NB4 (cell line): ENCODE measurements at regions not wholly inside any gene's neighbourhood (a gene's known extent, or its start where the extent isn't known, plus 50 kb on each side); places are given as distances from the start of the nearest gene placed in this dataset.

Experiments
- DNase-seq: peaks from one replicate; pipeline ENCODE4 v3.0.0; 2010; ENCODE audit warnings: low read depth
- H3K4me3 ChIP-seq: one replicate; pipeline ENCODE4 v1.5.1; 2011; ENCODE audit warnings: mild to moderate bottlenecking, low read depth, low read length, moderate library complexity
- MYC ChIP-seq: IDR thresholded peaks from 2 replicates; pipeline ENCODE4 v1.6.1; 2011; ENCODE audit warnings: low read depth, low read length
- POLR2A ChIP-seq: IDR thresholded peaks from 2 replicates; pipeline ENCODE4 v1.6.1; 2011; ENCODE audit warnings: mild to moderate bottlenecking; ENCODE audit not compliant: insufficient read length; ENCODE audit errors: extremely low read depth
- TF ChIP-seq, protein P1 (sequence below): IDR thresholded peaks from 2 replicates; pipeline ENCODE4 v1.6.1; 2011; ENCODE audit warnings: low read depth, low read length
- TF ChIP-seq, protein P2 (sequence below): IDR thresholded peaks from one replicate; pipeline ENCODE4 v1.5.1; 2012; ENCODE audit warnings: low read depth, low read length

DNA sequence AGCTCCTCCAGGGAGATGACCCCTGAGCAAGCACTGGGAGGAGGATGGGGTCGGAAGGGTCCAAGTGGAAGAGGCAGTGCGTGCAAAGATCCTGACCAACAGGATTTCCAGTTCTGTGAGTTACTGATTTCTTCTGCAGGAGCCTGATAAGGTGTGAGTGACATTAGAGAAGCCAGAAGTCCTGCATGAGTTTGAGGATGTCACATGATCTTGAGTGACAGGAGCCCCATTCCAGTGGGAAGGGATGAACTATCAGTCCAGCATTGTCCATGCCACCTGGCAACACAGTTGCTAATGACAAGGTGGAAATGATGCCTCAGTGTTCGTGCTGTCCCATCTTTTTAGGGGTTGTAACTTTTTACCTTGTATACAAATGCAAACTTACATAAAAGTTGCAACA, 285.1 kb upstream of the HDAC4 start:
- H3K4me3 ChIP-seq: no peak overlapping the region
- TF ChIP-seq, protein P1, sequence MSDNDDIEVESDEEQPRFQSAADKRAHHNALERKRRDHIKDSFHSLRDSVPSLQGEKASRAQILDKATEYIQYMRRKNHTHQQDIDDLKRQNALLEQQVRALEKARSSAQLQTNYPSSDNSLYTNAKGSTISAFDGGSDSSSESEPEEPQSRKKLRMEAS: no peak
- TF ChIP-seq, protein P2, sequence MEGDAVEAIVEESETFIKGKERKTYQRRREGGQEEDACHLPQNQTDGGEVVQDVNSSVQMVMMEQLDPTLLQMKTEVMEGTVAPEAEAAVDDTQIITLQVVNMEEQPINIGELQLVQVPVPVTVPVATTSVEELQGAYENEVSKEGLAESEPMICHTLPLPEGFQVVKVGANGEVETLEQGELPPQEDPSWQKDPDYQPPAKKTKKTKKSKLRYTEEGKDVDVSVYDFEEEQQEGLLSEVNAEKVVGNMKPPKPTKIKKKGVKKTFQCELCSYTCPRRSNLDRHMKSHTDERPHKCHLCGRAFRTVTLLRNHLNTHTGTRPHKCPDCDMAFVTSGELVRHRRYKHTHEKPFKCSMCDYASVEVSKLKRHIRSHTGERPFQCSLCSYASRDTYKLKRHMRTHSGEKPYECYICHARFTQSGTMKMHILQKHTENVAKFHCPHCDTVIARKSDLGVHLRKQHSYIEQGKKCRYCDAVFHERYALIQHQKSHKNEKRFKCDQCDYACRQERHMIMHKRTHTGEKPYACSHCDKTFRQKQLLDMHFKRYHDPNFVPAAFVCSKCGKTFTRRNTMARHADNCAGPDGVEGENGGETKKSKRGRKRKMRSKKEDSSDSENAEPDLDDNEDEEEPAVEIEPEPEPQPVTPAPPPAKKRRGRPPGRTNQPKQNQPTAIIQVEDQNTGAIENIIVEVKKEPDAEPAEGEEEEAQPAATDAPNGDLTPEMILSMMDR: no peak
- no peak for TF ChIP-seq POLR2A
- TF ChIP-seq MYC: no peak
- no peak for DNase-seq

DNA sequence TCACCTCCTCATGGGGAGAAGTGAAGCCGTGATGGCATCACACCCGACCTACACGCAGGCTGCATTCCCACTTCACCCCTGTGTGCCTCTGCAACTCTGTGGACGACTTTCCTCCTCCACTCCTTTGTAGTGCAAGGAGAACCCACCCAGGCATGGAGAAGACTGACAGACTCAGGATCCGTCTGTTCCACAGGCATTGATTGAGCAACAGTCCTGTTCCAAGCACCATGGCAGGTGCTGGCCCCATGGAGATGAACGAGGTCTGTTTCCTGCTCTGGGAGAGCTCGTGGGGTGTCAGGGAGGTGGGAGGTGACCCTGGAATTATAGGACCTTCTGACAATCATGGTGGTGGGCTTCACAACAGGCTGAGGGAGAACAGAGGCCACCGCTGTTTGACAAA, 284.7 kb upstream of the HDAC4 start:
- no peak overlapping the region for H3K4me3 ChIP-seq
- DNase-seq: no peak
- TF ChIP-seq POLR2A: no peak
- TF ChIP-seq, protein P1: no peak
- TF ChIP-seq, protein P2: no peak
- no peak for TF ChIP-seq MYC

DNA sequence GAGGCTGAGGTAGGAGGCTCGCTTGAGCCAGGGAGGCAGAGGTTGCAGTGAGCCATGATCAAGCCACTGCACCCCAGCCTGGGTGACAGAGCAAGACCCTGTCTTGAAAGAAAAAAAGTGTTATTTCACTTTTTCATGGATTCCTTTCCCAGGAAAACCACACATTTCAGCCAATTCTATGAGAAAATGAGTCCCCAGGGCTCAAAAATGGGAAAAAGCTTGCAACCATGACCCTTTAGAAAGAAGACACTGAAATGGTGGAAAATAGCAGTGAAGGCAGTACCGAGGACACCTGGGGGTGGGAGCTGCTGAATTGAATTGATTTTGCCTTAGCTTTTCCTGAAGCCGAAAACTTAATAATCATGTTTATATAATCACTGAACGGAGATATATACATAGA, 284.2 kb upstream of the HDAC4 start:
- H3K4me3 ChIP-seq: no peak overlapping the region
- DNase-seq: no peak
- TF ChIP-seq, protein P2: no peak
- no peak for TF ChIP-seq MYC
- TF ChIP-seq, protein P1: no peak
- no peak for TF ChIP-seq POLR2A

DNA sequence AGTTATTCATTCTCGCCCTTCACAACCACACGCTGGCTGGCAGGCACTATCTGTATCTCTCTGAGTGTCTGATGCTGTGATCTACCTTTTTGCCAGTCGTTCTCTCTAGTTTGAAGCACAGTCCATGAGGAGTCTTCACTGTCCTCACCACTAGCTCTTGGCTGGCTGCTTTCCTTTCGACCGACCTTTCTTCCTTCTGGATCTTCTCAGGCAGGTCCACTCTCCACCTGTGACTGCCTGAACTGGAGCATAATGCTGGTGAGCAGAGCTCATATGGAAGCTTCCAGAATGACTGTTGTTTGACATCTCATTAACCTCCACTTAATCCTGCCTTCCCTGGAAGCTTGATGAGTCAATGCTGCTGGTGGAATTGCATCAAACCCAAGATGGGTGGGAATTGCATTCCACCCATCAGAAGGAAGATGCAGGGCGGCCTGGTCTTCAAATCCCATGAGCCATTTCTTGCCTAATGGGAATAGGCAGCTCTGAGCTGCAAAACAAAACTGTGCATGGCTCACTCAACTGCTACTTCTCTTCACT, 283.5 kb upstream of the HDAC4 start:
- no peak for DNase-seq
- TF ChIP-seq, protein P1: no peak
- TF ChIP-seq POLR2A: no peak
- no peak for TF ChIP-seq MYC
- TF ChIP-seq, protein P2: no peak

DNA sequence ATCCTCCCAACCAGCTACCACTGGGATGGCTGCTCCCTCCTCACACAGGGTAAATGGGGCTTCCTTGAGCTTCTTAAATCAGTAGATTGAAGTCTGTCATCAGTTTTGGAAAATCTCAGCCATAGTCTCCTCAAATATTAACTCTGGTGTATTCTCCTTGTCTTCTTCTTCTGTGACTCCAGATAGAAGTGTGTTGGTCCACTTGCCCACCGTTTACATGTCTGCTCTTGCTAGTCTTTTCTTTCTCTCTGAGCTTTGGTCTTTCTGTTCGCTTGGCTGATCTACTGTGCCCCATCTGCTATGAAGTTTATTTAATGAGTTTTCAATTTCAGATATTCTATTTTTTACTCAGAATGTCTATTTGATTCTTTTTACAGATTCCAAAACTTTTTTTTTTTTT, 281.7 kb upstream of the HDAC4 start:
- H3K4me3 ChIP-seq: no peak overlapping the region
- TF ChIP-seq, protein P1: no peak
- no peak for TF ChIP-seq MYC
- no peak for TF ChIP-seq POLR2A
- TF ChIP-seq, protein P2: no peak
- no peak for DNase-seq

More for the DNA sequence above, 283.5 kb upstream of the HDAC4 start:
- no peak overlapping the region for H3K4me3 ChIP-seq

DNA sequence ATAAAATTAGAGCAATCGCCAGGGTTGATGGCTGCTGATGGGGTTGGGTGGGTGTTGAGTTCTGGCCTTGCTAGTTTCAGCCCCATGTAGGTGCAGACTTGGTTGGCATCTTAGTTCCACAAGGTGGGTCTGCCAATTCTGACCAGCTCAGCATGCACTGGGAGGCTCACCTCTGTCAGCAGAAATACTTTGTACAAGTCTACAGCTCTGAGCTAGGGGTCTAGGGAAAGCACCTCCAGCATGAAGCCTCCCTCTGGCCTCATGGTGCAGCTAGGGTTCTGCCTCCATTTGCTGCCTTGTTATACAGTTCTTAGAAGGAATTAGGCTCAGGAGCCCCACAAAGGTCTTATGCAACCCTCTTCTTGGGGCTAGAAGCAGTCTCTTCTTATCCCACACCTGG, 278.9 kb upstream of the HDAC4 start:
- H3K4me3 ChIP-seq: no peak overlapping the region
- TF ChIP-seq MYC: no peak
- TF ChIP-seq POLR2A: no peak
- TF ChIP-seq, protein P1: no peak
- TF ChIP-seq, protein P2: no peak
- no peak for DNase-seq
